ENCODE measurements at regions not wholly inside any gene's neighbourhood (a gene's known extent, or its start where the extent isn't known, plus 50 kb on each side); places are given as distances from the start of the nearest gene placed in this dataset.
"Not testable (repeated sequence)": the region's sequence is repeated elsewhere in the genome, so short reads cannot be mapped to it uniquely, and the experiment has no call there.

DNA sequence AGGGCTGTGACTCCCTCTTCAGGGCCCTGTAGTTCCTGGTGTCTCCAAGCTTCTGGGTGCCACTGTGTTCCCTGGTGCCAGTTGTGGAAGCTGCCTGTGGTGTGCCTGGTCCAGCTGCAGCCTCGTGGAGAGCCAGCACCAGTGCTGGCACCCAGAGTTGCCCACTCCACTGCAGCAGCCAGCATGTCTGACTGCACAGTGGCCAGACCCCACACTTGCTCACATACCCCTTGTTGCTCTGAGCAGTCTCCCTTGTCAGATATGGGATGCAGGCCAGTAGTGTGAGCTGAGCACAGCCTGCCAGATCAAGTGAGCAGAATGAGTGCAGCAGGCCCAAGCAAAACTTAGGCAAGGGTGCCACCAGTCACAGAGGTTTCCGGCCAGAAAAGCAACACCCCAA, 108.6 kb downstream of the ZMAT1 start:
- DNase-seq (ENCODE audit: low read depth) = no peak

DNA sequence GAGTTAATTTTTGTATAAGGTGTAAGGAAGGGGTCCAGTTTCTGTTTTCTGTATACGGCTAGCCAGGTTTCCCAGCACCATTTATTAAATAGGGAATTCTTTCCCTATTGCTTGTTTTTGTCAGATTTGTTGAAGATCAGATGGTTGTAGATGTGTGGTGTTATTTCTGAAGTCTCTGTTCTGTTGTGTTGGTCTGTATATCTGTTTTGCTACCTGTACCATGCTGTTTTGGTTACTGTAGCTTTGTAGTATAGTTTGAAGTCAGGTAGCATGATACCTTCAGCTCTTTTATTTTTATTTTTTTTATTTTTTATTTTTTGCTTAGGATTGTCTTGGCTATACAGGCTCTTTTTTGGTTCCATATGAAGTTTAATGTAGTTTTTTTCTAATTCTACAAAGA, 114.1 kb downstream of the ZMAT1 start:
- DNase-seq (ENCODE audit: low read depth) = not testable (repeated sequence)

DNA sequence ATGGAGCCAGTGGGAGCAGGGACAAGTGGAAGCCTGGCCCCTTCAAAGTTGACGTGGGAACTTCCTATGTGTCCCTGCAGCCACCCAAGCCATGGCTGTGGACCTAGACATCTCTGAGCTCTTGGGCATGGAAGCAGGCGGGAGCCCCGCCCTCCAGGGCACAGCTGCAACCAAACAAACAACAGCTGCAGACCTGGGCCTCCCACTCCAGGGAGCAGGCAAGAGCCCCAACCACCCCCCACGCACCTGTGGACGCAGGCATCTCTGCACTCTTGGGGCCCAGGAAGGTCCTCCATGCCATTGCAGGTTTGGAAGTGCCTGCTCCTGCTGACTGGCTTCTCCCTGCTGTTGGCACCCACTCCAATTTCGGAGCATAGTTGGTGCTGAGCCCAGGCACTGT, 118.6 kb downstream of the ZMAT1 start:
- no peak for DNase-seq (ENCODE audit: low read depth)

DNA sequence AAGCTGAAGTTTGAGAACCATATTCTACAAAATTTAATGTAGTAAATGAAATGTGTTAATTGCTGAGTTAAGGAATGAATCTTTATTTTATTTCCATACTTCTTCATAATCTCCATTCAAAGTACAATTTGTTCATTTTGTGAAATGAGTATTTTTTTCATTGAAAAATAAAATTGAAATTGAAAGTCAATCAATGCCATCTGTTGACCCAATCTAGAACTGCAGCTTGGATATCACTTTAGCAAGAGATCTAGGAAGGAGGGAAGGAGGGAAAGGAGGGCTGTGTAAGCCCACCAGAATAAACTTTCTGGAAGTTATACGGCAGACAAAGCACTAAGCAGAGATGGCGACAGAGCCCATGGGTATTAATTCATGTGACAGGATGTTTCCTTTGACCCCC, 128.4 kb downstream of the ZMAT1 start:
- no peak for DNase-seq (ENCODE audit: low read depth)

DNA sequence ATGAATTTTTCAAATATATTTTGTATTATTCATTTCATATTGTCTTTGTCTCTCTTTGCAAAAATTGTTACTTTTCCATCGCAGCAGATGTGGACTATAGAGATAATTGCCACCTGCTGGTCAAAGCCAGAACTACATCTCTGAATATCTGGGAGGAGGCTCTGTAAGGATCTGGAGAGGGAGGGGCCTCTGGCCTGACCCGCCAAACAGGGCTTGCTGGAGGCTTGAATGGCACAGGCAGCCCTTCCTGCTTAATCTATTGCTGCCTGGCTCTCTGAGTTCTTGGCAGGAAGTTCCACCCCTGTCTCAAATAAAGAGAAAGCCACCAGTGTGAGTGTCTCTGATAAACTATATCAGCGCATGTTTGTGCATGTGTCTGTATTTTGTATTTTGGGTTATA, 132.4 kb downstream of the ZMAT1 start:
- peak; percentile 26 for DNase-seq (ENCODE audit: low read depth)

DNA sequence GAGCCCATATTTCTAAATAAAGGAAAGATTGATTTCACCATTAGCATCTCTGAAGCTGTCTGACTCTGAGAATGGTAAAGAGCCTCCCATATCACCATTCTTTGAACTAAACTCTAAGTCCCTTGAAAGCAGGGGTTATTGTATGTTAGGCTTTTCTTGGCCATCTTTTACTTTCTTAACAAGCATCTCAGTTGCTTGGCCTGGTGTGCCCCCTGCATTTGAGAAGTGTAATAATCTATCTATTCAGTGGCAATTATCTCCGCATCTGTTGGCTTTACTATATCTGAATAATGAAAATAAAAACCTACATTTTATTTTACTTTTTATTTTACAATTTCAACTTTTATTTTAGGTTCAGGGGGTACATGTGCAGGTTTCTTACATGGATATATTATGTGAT, 128.3 kb upstream of the ARMCX2 start:
- no peak for DNase-seq (ENCODE audit: low read depth)

DNA sequence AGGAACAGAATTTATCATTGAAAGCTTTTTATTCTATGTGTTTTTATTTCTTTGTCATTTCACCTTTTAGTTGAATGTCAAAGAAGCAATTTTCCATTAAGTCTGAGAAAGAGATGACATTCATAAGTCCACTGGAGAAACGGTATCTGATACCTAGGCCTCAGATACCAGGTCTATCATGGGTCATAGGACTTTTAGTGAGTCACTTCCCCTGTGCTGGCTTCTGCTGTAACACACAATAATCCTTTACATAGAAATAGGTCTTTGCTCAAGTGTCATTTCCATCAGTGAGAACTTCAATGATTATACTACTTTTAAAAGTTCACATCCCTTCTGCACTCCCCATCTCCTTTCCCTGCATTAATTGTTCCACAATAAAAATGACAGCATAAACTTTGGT, 125.5 kb upstream of the ARMCX2 start:
- DNase-seq (ENCODE audit: low read depth) = no peak

DNA sequence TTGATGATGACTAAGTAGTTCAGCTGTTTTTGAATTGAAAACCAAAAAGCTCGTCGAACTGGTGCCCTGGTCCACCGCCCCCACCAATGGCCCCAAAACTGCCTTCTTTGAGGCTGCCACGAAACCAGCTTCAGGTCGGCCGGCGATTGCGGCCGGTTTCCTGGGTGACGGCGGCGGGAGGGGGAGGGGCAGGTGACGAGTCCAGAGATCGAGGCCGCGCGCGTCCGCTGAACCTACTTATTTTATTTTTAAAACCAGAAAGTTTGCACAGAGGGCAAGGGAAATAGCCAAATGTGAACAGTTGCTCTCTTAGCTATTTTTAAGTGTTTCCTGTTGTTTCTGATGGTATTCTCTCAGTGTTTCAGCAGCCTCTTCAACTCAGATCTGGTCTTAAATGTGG, 120.8 kb upstream of the ARMCX2 start:
- DNase-seq (ENCODE audit: low read depth) = not testable (repeated sequence)

DNA sequence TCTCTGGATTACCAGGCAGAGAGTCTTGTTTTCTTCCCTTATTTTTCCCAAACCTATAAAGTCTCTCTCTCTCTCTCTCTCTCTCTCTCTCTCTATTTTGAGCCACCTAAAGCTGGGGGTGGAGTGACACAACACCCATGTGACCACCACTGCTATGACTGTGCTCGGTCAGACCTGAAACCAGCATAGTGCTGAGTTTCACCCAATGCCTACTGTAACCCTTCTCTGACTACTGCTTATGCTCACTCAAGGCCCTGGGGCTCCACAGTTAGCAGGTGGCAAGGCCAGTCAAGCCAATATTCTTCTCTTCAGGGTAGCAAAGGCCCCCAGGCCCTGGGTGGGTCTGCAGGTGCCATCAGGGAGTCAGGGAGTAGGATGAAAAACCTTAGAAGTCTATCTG, 114.7 kb upstream of the ARMCX2 start:
- DNase-seq (ENCODE audit: low read depth) = no peak

DNA sequence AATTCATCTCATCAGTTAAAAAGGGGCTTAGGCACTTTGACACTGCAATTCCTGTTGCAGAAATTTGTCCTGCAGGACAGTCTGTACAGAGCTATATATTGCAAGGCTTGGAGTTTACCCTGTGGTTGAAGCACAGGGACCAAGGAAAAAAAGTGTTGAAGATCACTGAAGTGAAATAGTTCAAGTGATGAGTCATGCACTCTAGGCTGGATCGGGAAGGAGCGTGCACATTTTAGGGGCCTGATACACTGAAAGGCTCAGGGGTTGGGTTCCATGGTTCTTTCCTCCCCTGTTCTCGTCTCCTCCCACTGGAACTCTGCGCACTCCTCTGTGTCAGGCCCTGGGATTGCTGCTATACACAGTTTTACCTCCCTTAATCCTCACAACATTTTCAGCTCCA, 104.9 kb upstream of the ARMCX2 start:
- no peak for DNase-seq (ENCODE audit: low read depth)

DNA sequence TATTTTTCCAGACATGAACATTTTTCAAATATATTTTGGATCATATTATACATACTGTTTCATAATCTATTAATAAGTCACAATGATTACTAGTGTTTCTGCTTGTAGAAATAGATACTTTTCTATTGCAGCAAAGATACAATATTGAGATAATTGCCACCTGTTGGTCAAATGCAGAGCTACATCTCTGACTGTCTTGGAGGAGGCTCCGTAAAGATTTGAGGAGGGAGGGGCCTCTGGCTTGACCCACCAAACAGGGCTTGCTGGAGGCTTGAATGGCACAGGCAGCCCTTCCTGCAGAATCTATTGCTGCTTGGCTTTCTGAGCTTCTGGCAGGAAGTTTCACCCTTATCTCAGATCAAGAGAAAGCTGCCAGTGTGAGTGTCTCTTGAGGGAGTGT, 99.3 kb upstream of the ARMCX2 start:
- no peak for DNase-seq (ENCODE audit: low read depth)

DNA sequence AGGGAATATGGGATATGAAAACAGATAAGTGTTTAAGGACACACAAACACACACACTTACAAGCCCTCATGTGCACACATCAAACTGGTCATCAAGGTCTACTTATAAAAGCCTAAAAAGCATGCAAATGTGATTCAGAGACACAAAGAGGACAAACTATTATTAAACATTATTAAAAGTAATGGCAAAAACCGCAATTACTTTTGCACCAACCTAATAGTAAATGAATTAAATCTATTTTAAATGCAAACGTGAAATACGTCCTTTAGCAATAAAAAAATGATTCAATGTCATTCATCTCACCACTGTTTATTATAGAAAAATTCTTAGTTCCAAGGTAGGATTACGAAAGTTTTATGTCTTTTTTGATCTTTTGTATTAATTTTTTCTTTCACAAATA, 91.1 kb upstream of the ARMCX2 start:
- no peak for DNase-seq (ENCODE audit: low read depth)

DNA sequence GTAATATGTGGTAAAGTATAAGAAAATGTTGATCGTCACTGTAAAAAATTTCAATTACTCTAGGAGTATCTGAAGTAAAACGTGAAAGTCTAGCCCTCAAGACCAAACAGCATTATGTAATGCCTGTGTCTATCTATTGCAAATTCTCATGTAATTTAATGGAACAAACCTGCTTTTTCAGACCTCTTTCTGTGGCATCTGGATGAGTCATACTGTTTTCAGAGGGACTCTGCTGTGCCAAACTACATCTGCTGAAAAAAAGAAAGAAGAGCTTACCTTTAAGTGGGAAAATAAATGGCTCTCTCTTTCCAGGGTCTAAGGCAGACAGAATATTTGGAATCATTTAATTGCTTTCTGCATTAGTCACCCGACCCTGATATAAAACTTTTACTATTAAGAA, 89.8 kb upstream of the ARMCX2 start:
- DNase-seq (ENCODE audit: low read depth) = no peak

DNA sequence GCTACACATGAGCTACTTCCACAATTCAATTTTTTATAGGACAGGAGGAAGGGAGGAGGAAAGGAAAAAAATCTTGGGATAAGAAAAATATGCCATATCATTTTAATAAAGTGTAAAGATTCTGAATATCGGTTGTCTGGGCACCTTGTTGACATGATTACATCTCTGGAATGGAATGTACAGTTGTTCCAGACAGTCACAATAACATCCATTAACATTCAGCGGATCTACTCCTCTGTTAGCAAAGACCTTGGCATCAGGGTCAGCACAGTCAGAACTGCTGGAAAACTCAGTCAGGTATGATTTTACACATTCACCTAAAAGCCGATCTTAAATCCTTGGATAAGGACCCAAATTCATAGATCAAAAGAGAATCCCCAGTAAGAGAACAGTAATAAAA, 85.4 kb upstream of the ARMCX2 start:
- no peak for DNase-seq (ENCODE audit: low read depth)

DNA sequence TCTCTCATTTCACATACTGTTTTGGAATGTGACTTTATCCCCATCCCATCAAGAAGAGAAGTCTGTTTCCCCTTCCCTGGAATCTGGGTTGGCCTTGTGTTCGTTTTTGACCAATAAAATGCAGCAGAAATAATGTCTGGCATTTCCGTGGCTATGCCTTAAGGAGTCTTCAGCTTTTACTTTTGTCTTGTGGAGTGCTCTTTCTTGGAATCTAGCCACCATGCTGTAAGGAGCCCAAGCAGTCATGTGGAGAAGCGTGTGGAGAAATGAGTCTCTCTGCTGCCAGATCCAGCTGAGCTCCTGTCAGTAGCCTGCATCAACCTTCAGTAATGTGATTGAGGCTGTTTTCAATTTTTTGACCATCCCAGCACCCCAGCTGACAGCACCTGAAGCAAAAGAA, 84.4 kb upstream of the ARMCX2 start:
- no peak for DNase-seq (ENCODE audit: low read depth)

DNA sequence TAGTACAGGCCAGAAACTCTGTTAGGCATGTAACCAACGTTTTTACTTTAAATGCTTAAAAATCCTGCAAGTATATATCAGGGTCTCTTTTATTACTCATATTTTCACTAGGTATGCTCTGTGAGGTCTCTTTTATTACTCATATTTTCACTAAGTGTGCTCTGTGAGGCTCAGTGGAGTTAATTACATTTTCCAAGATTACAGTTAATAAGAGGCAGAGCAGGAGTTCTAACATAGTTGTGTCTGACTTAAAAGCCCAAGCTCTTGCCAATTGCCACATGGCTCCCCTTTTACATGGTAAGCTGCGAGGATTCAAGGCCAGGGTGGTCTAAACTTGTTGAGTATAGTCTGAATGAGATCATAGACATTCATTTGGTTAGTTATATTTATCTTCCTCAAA, 81.0 kb upstream of the ARMCX2 start:
- DNase-seq (ENCODE audit: low read depth) = no peak

DNA sequence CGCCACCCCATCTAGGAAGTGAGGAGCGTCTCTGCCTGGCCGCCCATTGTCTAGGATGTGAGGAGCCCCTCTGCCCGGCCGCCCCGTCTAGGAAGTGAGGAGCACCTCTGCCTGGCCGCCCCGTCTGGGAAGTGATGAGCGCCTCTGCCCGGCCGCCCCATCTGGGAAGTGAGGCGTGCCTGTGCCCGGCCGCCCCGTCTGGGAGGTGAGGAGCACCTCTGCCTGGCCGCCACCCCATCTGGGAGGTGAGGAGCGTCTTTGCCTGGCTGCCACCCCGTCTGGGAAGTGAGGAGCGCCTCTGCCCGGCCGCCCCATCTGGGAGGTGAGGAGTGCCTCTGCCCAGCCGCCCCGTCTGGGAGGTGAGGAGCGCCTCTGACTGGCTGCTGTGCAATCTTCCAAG, 79.2 kb upstream of the ARMCX2 start:
- not testable (repeated sequence) for DNase-seq (ENCODE audit: low read depth)

DNA sequence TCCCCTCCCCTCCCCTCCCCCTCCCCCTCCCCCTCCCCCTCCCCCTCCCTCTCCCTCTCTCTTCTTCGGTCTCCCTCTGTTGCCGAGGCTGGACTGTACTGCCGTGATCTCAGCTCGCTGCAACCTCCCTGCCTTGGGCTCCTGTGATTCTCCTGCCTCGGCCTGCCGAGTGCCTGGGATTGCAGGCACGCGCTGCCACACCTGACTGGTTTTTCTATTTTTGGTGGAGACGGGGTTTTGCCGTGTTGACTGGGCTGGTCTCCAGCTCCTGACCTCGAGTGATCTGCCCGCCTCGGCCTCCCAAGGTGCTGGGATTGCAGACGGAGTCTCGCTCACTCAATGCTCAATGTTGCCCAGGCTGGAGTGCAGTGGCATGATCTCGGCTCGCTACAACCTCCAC, 78.8 kb upstream of the ARMCX2 start:
- not testable (repeated sequence) for DNase-seq (ENCODE audit: low read depth)

DNA sequence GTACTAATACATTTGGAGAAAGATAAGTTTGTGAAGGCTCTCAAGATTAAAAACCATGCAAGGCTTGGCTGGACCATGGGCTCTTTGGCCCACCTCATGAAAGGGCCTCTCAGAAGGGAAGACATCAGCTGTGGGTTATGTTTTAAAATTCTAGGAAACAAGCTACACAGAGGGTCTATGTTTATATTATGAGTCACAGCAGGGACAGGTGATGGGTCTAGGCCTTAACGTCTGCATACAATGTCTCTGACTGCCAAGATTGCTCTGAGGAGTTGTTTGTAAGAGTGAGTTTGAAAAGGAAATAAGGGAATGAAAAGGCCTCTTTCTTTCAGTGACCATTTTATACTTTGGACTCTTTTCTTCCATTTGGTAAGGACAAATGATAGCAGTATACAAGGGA, 77.0 kb upstream of the ARMCX2 start:
- no peak for DNase-seq (ENCODE audit: low read depth)

DNA sequence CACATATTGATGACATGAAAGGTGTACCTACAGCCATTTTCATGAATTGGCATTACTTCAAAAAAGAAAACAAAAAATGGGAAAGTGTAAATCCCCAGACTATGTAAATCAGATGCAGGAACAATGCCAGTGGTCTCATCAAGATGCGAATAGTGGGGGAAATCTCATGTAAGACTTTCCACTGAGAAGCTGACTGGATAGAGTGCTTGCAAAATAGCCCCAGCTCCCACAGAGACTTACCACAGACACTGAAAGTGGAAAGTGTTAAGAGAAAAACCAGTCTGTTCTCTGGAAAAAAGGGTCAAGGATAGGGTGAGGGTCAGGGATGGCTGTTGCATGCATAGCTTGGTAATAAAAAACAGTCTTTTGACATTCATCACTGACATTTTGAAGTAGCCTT, 73.2 kb upstream of the ARMCX2 start:
- no peak for DNase-seq (ENCODE audit: low read depth)

DNA sequence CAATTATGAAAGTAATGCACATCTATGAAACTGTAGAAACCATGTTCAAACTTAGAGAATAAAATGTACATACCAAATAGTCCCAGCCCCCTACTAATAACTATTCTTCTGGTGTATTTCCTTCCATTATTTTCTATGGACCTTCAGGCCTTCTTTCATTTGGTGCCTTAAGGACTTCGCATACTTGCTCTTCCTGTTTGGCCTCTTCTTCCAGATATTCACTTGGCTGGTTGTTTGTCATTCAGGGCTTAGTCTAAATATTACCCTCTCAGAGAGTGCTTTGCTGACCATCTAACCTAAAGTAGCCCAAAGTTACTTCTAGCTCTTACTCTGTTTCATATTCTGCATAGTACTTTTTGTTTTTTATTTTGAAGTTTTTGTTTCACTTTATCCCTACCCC, 70.3 kb upstream of the ARMCX2 start:
- DNase-seq (ENCODE audit: low read depth) = no peak
